HL-60 (cell line): ENCODE measurements at regions not wholly inside any gene's neighbourhood (a gene's known extent, or its start where the extent isn't known, plus 50 kb on each side); places are given as distances from the start of the nearest gene placed in this dataset.

ENCODE experiments used
- GABPA ChIP-seq: IDR thresholded peaks from 2 replicates; pipeline ENCODE4 v1.6.1; 2012; ENCODE audit warnings: low read depth
- TF ChIP-seq, protein P1 (sequence below): IDR thresholded peaks from one replicate; pipeline ENCODE4 v1.5.1; 2011; ENCODE audit warnings: low read length, control low read depth, inconsistent platforms; ENCODE audit not compliant: insufficient read depth

DNA sequence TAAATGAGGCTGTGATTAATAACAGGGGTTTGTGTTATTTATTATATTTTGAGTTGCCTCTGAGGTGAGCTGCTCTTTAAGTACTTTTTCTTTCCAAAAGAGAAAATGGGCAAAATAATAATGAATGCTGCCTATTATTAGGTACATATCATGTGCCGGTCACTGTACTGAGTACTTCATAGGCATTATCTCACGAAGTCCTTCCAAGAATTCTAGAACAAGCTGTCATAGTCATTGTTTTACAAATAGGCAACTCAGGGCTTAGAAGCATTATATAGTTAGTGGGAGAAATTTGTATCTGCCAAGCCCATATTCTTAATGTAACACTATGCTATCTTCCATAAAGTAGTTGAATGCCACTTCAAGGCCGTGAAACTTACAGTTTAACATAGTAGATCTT, 628.7 kb downstream of the CCDC171 start:
- TF ChIP-seq, protein P1, sequence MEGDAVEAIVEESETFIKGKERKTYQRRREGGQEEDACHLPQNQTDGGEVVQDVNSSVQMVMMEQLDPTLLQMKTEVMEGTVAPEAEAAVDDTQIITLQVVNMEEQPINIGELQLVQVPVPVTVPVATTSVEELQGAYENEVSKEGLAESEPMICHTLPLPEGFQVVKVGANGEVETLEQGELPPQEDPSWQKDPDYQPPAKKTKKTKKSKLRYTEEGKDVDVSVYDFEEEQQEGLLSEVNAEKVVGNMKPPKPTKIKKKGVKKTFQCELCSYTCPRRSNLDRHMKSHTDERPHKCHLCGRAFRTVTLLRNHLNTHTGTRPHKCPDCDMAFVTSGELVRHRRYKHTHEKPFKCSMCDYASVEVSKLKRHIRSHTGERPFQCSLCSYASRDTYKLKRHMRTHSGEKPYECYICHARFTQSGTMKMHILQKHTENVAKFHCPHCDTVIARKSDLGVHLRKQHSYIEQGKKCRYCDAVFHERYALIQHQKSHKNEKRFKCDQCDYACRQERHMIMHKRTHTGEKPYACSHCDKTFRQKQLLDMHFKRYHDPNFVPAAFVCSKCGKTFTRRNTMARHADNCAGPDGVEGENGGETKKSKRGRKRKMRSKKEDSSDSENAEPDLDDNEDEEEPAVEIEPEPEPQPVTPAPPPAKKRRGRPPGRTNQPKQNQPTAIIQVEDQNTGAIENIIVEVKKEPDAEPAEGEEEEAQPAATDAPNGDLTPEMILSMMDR = no peak
- TF ChIP-seq GABPA = no peak
